ENCODE measurements at regions not wholly inside any gene's neighbourhood (a gene's known extent, or its start where the extent isn't known, plus 50 kb on each side); places are given as distances from the start of the nearest gene placed in this dataset.

- ATAC-seq (ENCODE audit: low read depth) = no peak
Observed at GRCh38 chr11:97430877-97431276, 1041.1 kb downstream of the JRKL start.

More at GRCh38 chr11:97430877-97431276, 1041.1 kb downstream of the JRKL start:
- H2AK9ac ChIP-seq (replicated peaks; ENCODE audit: low read depth, low read length, poor library complexity) = no peak overlapping the region
- CTCF ChIA-PET = no interaction called here
- no peak overlapping the region for H4K8ac ChIP-seq (ENCODE audit: low read depth in 2 of 2, low read length in 2 of 2)
- TF ChIP-seq MXI1 (IDR thresholded peaks at IDR 0.05; ENCODE audit: borderline replicate concordance, low read depth, low read length) (no peak), SMC3 (IDR thresholded peaks at IDR 0.05; ENCODE audit: low read depth, low read length) (no peak), RFX5 (IDR thresholded peaks at IDR 0.05; ENCODE audit: low read depth, low read length) (no peak), MAFK (IDR thresholded peaks at IDR 0.05; ENCODE audit: low read depth, low read length) (no peak), CEBPB (IDR thresholded peaks at IDR 0.05; ENCODE audit: low read depth, low read length) (no peak), RCOR1 (IDR thresholded peaks at IDR 0.05; ENCODE audit: insufficient replicate concordance, low read length) (no peak), BHLHE40 (IDR thresholded peaks at IDR 0.05; ENCODE audit: low read depth, low read length) (no peak), NFE2L2 (IDR thresholded peaks at IDR 0.05; ENCODE audit: low read depth, low read length) (no peak), MAZ (IDR thresholded peaks at IDR 0.05; ENCODE audit: borderline replicate concordance, low read depth, low read length) (no peak), RAD21 (IDR thresholded peaks at IDR 0.05; ENCODE audit: low read length) (no peak), USF2 (IDR thresholded peaks at IDR 0.05; ENCODE audit: low read depth, low read length) (no peak), CTCF (conservative IDR thresholded peaks at IDR 0.05; ENCODE audit: low read depth, low read length) (no peak), CHD1 (IDR thresholded peaks at IDR 0.05; ENCODE audit: low read depth, low read length) (no peak)
- no peaks in the 10 kb centered on the region for H3K9me1 ChIP-seq (ENCODE audit: insufficient read depth, low read length)
- H3K79me1 ChIP-seq (ENCODE audit: low read depth in 1 of 2, low read length in 2 of 2) = no peaks in the 10 kb centered on the region
- no peak overlapping the region for H3K14ac ChIP-seq (replicated peaks; ENCODE audit: low read depth, low read length)
- no CpG with 5 or more reads among the region's 3 CpGs for WGBS, 2 experiments (ENCODE audit: extremely low coverage in 2 of 2, insufficient read length in 1 of 2)
- H3K9me3 ChIP-seq (ENCODE audit: control insufficient read depth, insufficient read depth, low read length) = no peaks in the 10 kb centered on the region
- H2BK15ac ChIP-seq (ENCODE audit: low read depth, low read length) = no peak overlapping the region
- H3K56ac ChIP-seq (ENCODE audit: extremely low read depth, insufficient read depth, low read length) = no peak overlapping the region
- dilution Hi-C loops (cut with HindIII; ENCODE audit: low sequenced_read_pairs, unreplicated experiment) = no loop called here
- H4K91ac ChIP-seq (ENCODE audit: insufficient read depth, low read depth, low read length) = no peak overlapping the region
- no peak overlapping the region for H4K5ac ChIP-seq (ENCODE audit: low read depth, low read length)
- H3K4ac ChIP-seq (ENCODE audit: low read depth, low read length) = no peak overlapping the region
- intact Hi-C loops (cut with micrococcal nuclease) = no loop called here
- no TSS peak for BruUV-seq (replicated peaks)
- H3K4me2 ChIP-seq (ENCODE audit: low read depth, low read length) = no peak overlapping the region
- H2BK5ac ChIP-seq (ENCODE audit: low read depth, low read length, poor library complexity, severe bottlenecking) = no peak overlapping the region
- H2BK120ac ChIP-seq (ENCODE audit: low read depth, low read length) = no peak overlapping the region
- no peak overlapping the region for H2BK20ac ChIP-seq (ENCODE audit: low read depth, low read length)
- H3K36me3 ChIP-seq (ENCODE audit: control insufficient read depth, insufficient read depth, low read length) = no peaks in the 10 kb centered on the region
- no peaks in the 10 kb centered on the region for H3K4me1 ChIP-seq (ENCODE audit: control insufficient read depth, insufficient read depth, low read length)
- H3K27me3 ChIP-seq (ENCODE audit: control insufficient read depth, insufficient read depth, low read length) = no peaks in the 10 kb centered on the region
- H3K23ac ChIP-seq (ENCODE audit: low read depth, low read length) = no peak overlapping the region
- H2AK5ac ChIP-seq (ENCODE audit: low read depth, low read length) = no peak overlapping the region
- no peak overlapping the region for H3K18ac ChIP-seq (ENCODE audit: low read depth, low read length)
- no peak overlapping the region for H3K4me3 ChIP-seq (ENCODE audit: insufficient read depth, low read depth, low read length)
- no peak overlapping the region for H3K27ac ChIP-seq (ENCODE audit: insufficient read depth, low read length)
- POLR2A ChIA-PET (ENCODE audit: unreplicated experiment) = no interaction called here
- in situ Hi-C loops (cut with MboI; ENCODE audit: low sequenced_read_pairs) = no loop called here
- DNase-seq = no peak
- H3K9ac ChIP-seq (ENCODE audit: low read depth, low read length) = no peak overlapping the region
- H4K20me1 ChIP-seq (ENCODE audit: insufficient read depth, low read length) = no peaks in the 10 kb centered on the region
- H2AFZ ChIP-seq (replicated peaks; ENCODE audit: low read length, poor library complexity) = no peak overlapping the region

Data from IMR-90 (cell line).